C4-2B (cell line): ENCODE measurements at regions not wholly inside any gene's neighbourhood (a gene's known extent, or its start where the extent isn't known, plus 50 kb on each side); places are given as distances from the start of the nearest gene placed in this dataset.

ENCODE experiments used
- ZFX ChIP-seq: fragments of 450-650 bp; IDR thresholded peaks from 2 replicates; pipeline ENCODE4 v1.6.1; 2017
- TF ChIP-seq, protein P1 (sequence below): fragments of 450-650 bp; conservative IDR thresholded peaks from 2 replicates; pipeline ENCODE4 v1.5.1; 2017; ENCODE audit warnings: mild to moderate bottlenecking

DNA sequence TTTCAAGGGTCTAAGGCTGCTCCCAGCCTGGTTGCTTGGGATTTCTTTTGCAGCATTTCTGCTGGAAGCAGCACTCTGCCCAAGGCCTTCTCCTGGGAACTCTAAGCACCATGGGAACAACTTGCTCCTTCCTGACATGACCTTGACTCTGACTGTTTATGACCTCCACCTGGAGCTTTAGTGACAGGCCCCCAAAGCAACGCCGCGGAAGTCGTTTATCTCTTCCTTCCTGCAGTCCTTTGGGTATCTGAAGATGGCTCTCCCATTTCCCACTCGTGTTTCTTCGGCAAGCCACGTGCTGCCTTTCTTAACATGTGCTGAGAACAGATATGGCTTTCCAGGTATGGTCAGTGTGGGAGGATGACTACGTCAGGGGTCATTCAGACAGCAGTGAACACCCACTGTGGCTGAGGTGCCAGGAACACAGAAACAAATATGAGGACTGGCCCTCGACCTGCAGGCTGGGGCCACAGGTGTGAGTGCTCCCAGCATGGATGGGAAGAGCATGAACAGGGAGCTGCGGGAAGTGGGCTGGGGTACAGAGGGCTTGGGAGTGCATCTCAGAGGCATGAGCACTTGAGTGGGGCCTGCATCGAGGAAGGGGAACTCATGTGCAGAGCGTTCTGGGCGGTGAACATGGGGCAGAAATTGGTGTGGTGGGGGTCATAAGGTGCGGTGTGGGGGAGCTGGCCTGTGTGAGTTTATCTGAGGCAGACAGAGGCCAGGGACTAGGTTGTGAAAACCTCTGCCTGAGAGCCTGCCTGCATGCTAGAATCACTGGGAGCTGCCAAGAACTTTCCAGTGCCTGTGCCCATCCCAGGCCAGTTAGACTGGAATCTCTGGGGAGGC is 140.5 kb downstream of the TSN start:
- TF ChIP-seq, protein P1, sequence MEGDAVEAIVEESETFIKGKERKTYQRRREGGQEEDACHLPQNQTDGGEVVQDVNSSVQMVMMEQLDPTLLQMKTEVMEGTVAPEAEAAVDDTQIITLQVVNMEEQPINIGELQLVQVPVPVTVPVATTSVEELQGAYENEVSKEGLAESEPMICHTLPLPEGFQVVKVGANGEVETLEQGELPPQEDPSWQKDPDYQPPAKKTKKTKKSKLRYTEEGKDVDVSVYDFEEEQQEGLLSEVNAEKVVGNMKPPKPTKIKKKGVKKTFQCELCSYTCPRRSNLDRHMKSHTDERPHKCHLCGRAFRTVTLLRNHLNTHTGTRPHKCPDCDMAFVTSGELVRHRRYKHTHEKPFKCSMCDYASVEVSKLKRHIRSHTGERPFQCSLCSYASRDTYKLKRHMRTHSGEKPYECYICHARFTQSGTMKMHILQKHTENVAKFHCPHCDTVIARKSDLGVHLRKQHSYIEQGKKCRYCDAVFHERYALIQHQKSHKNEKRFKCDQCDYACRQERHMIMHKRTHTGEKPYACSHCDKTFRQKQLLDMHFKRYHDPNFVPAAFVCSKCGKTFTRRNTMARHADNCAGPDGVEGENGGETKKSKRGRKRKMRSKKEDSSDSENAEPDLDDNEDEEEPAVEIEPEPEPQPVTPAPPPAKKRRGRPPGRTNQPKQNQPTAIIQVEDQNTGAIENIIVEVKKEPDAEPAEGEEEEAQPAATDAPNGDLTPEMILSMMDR: no peak
- TF ChIP-seq ZFX: no peak
